Hepatocyte (in vitro differentiated cells): ENCODE measurements at regions not wholly inside any gene's neighbourhood (a gene's known extent, or its start where the extent isn't known, plus 50 kb on each side); places are given as distances from the start of the nearest gene placed in this dataset.
A peak's percentile ranks its signal among the peaks of the same experiment; 100 is the strongest.

Source experiments
- DNase-seq: peaks from one replicate; pipeline ENCODE4 v3.0.0-alpha.2; 2016; ENCODE audit warnings: low spot score
- H2AFZ ChIP-seq: fragments of 200-600 bp; sonication (generic); 2 replicates; pipeline ENCODE4 v1.6.0; 2016; ENCODE audit warnings: antibody characterized with exemption, mild to moderate bottlenecking
- H3K27ac ChIP-seq: fragments of 200-600 bp; sonication (generic); 2 replicates; pipeline ENCODE4 v1.5.1; 2016; ENCODE audit warnings: mild to moderate bottlenecking
- H3K27me3 ChIP-seq: fragments of 200-600 bp; sonication (generic); 2 replicates; pipeline ENCODE4 v1.6.1; 2016
- H3K36me3 ChIP-seq: fragments of 200-600 bp; sonication (generic); replicated peaks from 2 replicates; pipeline ENCODE4 v1.5.1; 2016; ENCODE audit warnings: low read depth; ENCODE audit not compliant: insufficient read depth
- H3K4me1 ChIP-seq: fragments of 200-600 bp; sonication (generic); 2 replicates; pipeline ENCODE4 v1.5.1; 2016; ENCODE audit warnings: mild to moderate bottlenecking, moderate library complexity; ENCODE audit not compliant: insufficient read depth
- H3K4me2 ChIP-seq: fragments of 200-600 bp; sonication (generic); 2 replicates; pipeline ENCODE4 v1.6.0; 2016
- H3K4me3 ChIP-seq: fragments of 200-600 bp; sonication (generic); 2 replicates; pipeline ENCODE4 v1.5.1; 2016; ENCODE audit warnings: mild to moderate bottlenecking
- H3K79me2 ChIP-seq: fragments of 200-600 bp; sonication (generic); 2 replicates; pipeline ENCODE4 v1.6.0; 2017; ENCODE audit warnings: mild to moderate bottlenecking
- H3K9me2 ChIP-seq: fragments of 200-600 bp; sonication (generic); replicated peaks from 2 replicates; pipeline ENCODE4 v1.6.0; 2017; ENCODE audit warnings: mild to moderate bottlenecking; ENCODE audit not compliant: insufficient read depth
- H3K9me3 ChIP-seq: fragments of 200-600 bp; sonication (generic); 2 replicates; pipeline ENCODE4 v1.5.1; 2016; ENCODE audit warnings: low read depth, mild to moderate bottlenecking
- H4K20me1 ChIP-seq: fragments of 200-600 bp; sonication (generic); 2 replicates; pipeline ENCODE4 v1.6.0; 2016; ENCODE audit warnings: mild to moderate bottlenecking; ENCODE audit not compliant: insufficient read depth, poor library complexity, severe bottlenecking
- CTCF ChIP-seq: fragments of 200-600 bp; sonication (generic); IDR thresholded peaks from 2 replicates; pipeline ENCODE4 v1.5.1; 2016; ENCODE audit warnings: antibody characterized with exemption, mild to moderate bottlenecking; ENCODE audit not compliant: poor library complexity
- EZH2 ChIP-seq: fragments of 200-600 bp; sonication (generic); IDR thresholded peaks from 2 replicates; pipeline ENCODE4 v1.6.1; 2016; ENCODE audit warnings: antibody characterized with exemption, mild to moderate bottlenecking, borderline replicate concordance
- EZH2phosphoT487 ChIP-seq: fragments of 200-600 bp; sonication (generic); IDR thresholded peaks from one replicate; pipeline ENCODE4 v1.6.1; 2018; ENCODE audit warnings: antibody characterized with exemption, mild to moderate bottlenecking, low read depth, moderate library complexity; ENCODE audit not compliant: unreplicated experiment, severe bottlenecking
- WGBS: methylation state at CpG from one replicate; pipeline ENCODE4 v1.1.6; 2016; ENCODE audit warnings: low lambda C conversion rate; ENCODE audit errors: missing lambda C conversion rate; 5-methylcytosine and 5-hydroxymethylcytosine counted together

GRCh38 chrX:39582091-39582490 lies 515.7 kb downstream of the BCOR start:
- H3K27ac ChIP-seq, result no peak overlapping the region
- 69% methylated on average over 3 of the region's 3 CpGs for WGBS
- peak; percentile 50 for DNase-seq

GRCh38 chrX:39582976-39583375 lies 514.8 kb downstream of the BCOR start:
- Histone ChIP-seq H3K27ac (no peak overlapping the region), H3K79me2 (no peaks in the 10 kb centered on the region), H2AFZ (no peak overlapping the region), H3K4me1 (no peaks in the 10 kb centered on the region), H3K27me3 (no peaks in the 10 kb centered on the region), H3K9me3 (no peaks in the 10 kb centered on the region), H3K4me2 (no peak overlapping the region), H4K20me1 (no peaks in the 10 kb centered on the region), H3K4me3 (no peak overlapping the region), H3K9me2 (no peaks in the 10 kb centered on the region), H3K36me3 (no peaks in the 10 kb centered on the region)
- 87% methylated on average over 4 of the region's 4 CpGs for WGBS
- TF ChIP-seq EZH2, result no peak
- no peak for TF ChIP-seq CTCF
- no peak for TF ChIP-seq EZH2phosphoT487
- DNase-seq, result no peak

More at GRCh38 chrX:39582091-39582490, 515.7 kb downstream of the BCOR start:
- H4K20me1 ChIP-seq, result no peaks in the 10 kb centered on the region
- no peak overlapping the region for H2AFZ ChIP-seq
- H3K79me2 ChIP-seq, result no peaks in the 10 kb centered on the region
- TF ChIP-seq CTCF, result no peak
- no peak for TF ChIP-seq EZH2phosphoT487
- no peak for TF ChIP-seq EZH2
- no peak overlapping the region for H3K4me3 ChIP-seq
- H3K36me3 ChIP-seq, result no peaks in the 10 kb centered on the region
- no peak overlapping the region for H3K4me2 ChIP-seq
- H3K4me1 ChIP-seq, result no peaks in the 10 kb centered on the region
- no peaks in the 10 kb centered on the region for H3K9me3 ChIP-seq
- H3K9me2 ChIP-seq, result no peaks in the 10 kb centered on the region
- H3K27me3 ChIP-seq, result no peaks in the 10 kb centered on the region

- Histone ChIP-seq H3K4me2 (no peak overlapping the region), H3K36me3 (no peaks in the 10 kb centered on the region), H3K4me3 (no peak overlapping the region), H3K9me3 (no peaks in the 10 kb centered on the region), H3K79me2 (no peaks in the 10 kb centered on the region), H3K4me1 (no peaks in the 10 kb centered on the region), H3K27ac (no peak overlapping the region), H2AFZ (no peak overlapping the region), H3K27me3 (no peaks in the 10 kb centered on the region), H4K20me1 (no peaks in the 10 kb centered on the region), H3K9me2 (no peaks in the 10 kb centered on the region)
- no peak for DNase-seq
- no peak for TF ChIP-seq EZH2phosphoT487
- TF ChIP-seq EZH2, result no peak
- TF ChIP-seq CTCF, result no peak
- 83% methylated on average over 3 of the region's 3 CpGs for WGBS
Measured at GRCh38 chrX:39585808-39586207, 511.9 kb downstream of the BCOR start.

DNA sequence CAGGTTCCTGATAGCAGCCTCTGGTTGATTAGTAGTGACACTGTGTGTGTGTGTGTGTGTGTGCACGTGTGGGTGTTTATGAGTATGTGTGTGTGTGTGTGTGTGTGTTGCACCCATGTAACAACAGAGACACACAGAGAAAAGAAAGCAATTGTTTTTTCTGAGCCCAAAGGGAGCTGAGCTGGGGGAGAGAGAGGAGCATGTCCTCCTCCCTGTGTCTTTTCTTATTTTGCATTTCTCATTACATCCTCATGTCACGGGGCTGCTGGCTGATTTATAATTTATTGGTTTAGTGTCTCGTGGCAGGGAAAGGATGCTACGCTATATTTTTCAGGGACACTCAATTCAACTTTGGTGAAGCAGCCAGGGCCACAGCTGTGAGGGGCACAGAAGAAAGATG lies 511.4 kb downstream of the BCOR start:
- H3K9me2 ChIP-seq, result no peaks in the 10 kb centered on the region
- H3K27ac ChIP-seq, result no peak overlapping the region
- H3K79me2 ChIP-seq, result no peaks in the 10 kb centered on the region
- H3K4me2 ChIP-seq, result no peak overlapping the region
- TF ChIP-seq EZH2 (no peak), EZH2phosphoT487 (no peak), CTCF (no peak)
- H3K9me3 ChIP-seq, result no peaks in the 10 kb centered on the region
- no peaks in the 10 kb centered on the region for H3K4me1 ChIP-seq
- no peaks in the 10 kb centered on the region for H3K36me3 ChIP-seq
- no peak overlapping the region for H3K4me3 ChIP-seq
- 71% methylated on average over 4 of the region's 4 CpGs for WGBS
- no peak overlapping the region for H2AFZ ChIP-seq
- no peaks in the 10 kb centered on the region for H3K27me3 ChIP-seq
- no peak for DNase-seq
- no peaks in the 10 kb centered on the region for H4K20me1 ChIP-seq
